H1 (cell line): ENCODE measurements at regions not wholly inside any gene's neighbourhood (a gene's known extent, or its start where the extent isn't known, plus 50 kb on each side); places are given as distances from the start of the nearest gene placed in this dataset.

Source experiments
- BRCA1 ChIP-seq: IDR thresholded peaks from 2 replicates; pipeline ENCODE4 v1.6.1; 2012; ENCODE audit warnings: low read depth, low read length, improper control_type of control experiment
- CBX5 ChIP-seq: fragments of 300-800, 300-1000 bp; sonication (generic); IDR thresholded peaks from 2 replicates; pipeline ENCODE4 v1.7.1; 2016; ENCODE audit warnings: antibody characterized with exemption, low read length, low read depth
- EP300 ChIP-seq, 2 experiments: IDR thresholded peaks; 1 replicate in 1 of 2; 2 replicates in 1 of 2; pipeline ENCODE4 v1.6.1; 2011 to 2012; ENCODE audit warnings: low read depth in 2 of 2, low read length in 2 of 2, mild to moderate bottlenecking in 2 of 2, borderline replicate concordance in 1 of 2, inconsistent platforms in 1 of 2, moderate library complexity in 1 of 2
- FOSL1 ChIP-seq: IDR thresholded peaks from 2 replicates; pipeline ENCODE4 v1.6.1; 2011; ENCODE audit warnings: mild to moderate bottlenecking, low read depth, low read length, moderate library complexity; ENCODE audit not compliant: insufficient read depth
- GABPA ChIP-seq: IDR thresholded peaks from 2 replicates; pipeline ENCODE4 v1.6.1; 2011; ENCODE audit warnings: mild to moderate bottlenecking, low read length, moderate library complexity, borderline replicate concordance; ENCODE audit not compliant: insufficient read depth
- HDAC2 ChIP-seq, 2 experiments: fragments of 300-600 bp in 1 of 2; sonication (generic) in 1 of 2; IDR thresholded peaks; 2 replicates each; pipeline ENCODE4 v1.6.1; 2011 to 2012; ENCODE audit warnings: low read depth in 2 of 2, low read length in 2 of 2, mild to moderate bottlenecking in 2 of 2, moderate library complexity in 2 of 2, borderline replicate concordance in 1 of 2, inconsistent platforms in 1 of 2
- NANOG ChIP-seq: IDR thresholded peaks from 2 replicates; pipeline ENCODE4 v1.6.1; 2011; ENCODE audit warnings: low read length, low read depth, mild to moderate bottlenecking, inconsistent platforms; ENCODE audit not compliant: insufficient read depth, poor library complexity, severe bottlenecking
- POLR2A ChIP-seq, 2 experiments: IDR thresholded peaks; 1 replicate in 1 of 2; 2 replicates in 1 of 2; pipeline ENCODE4 v1.6.1; 2011; ENCODE audit warnings: low read depth in 2 of 2, low read length in 2 of 2, mild to moderate bottlenecking in 2 of 2; ENCODE audit errors: control extremely low read depth in 1 of 2
- POLR2AphosphoS5 ChIP-seq: IDR thresholded peaks from 2 replicates; pipeline ENCODE4 v1.6.1; 2011; ENCODE audit warnings: low read depth, low read length
- TF ChIP-seq, protein P1 (sequence below), 3 experiments: IDR thresholded peaks; 1 replicate in 2 of 3; 2 replicates in 1 of 3; pipeline versions ENCODE4 v1.5.1 to v1.6.1; 2011; ENCODE audit warnings: low read length in 3 of 3, mild to moderate bottlenecking in 3 of 3, inconsistent platforms in 2 of 3, low read depth in 1 of 3, moderate library complexity in 1 of 3; ENCODE audit not compliant: insufficient read depth in 1 of 3; ENCODE audit errors: control extremely low read depth in 1 of 3
- TF ChIP-seq, protein P2 (sequence below): IDR thresholded peaks from 2 replicates; pipeline ENCODE4 v1.6.1; 2011; ENCODE audit warnings: low read depth, mild to moderate bottlenecking, low read length; ENCODE audit not compliant: insufficient read depth

DNA sequence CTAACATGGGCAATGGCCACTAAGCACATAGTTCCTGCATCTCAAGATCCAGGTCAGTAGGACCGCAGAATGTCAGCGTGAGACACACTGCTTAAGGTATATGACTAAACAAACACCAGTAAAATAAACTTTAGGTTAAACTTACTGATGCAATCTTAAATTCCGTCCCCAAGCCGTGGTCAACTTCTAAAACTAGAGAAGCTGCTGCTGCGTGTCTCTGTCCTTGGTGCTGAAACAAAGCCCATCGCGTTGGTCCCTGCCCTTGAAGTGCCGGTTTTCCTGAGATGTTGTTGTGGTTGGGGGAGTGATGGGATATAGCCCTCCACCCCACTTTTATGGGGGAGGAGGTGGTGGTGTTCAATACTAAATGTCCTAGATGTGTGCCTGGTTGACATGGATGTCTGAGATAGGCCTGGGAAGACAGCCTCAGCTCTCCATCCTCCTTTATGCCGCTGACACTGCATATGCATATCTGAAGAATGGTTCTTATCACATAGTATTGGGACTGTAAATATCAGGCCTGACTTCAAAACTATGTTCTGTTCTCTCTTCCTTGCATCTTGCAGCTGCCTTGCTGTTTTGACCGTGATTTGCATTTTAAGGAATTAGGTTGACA is 72.0 kb upstream of the KCNA3 start:
- TF ChIP-seq, protein P1, sequence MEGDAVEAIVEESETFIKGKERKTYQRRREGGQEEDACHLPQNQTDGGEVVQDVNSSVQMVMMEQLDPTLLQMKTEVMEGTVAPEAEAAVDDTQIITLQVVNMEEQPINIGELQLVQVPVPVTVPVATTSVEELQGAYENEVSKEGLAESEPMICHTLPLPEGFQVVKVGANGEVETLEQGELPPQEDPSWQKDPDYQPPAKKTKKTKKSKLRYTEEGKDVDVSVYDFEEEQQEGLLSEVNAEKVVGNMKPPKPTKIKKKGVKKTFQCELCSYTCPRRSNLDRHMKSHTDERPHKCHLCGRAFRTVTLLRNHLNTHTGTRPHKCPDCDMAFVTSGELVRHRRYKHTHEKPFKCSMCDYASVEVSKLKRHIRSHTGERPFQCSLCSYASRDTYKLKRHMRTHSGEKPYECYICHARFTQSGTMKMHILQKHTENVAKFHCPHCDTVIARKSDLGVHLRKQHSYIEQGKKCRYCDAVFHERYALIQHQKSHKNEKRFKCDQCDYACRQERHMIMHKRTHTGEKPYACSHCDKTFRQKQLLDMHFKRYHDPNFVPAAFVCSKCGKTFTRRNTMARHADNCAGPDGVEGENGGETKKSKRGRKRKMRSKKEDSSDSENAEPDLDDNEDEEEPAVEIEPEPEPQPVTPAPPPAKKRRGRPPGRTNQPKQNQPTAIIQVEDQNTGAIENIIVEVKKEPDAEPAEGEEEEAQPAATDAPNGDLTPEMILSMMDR (IDR thresholded peaks at IDR 0.05; ENCODE audit: control extremely low read depth in 1 of 3, insufficient read depth in 1 of 3, low read depth in 1 of 3, low read length in 3 of 3), result no peak
- TF ChIP-seq GABPA, result no peak
- TF ChIP-seq NANOG, result no peak
- TF ChIP-seq POLR2A (IDR thresholded peaks at IDR 0.05; ENCODE audit: control extremely low read depth in 1 of 2, low read depth in 2 of 2, low read length in 2 of 2), result no peak
- no peak for TF ChIP-seq HDAC2 (IDR thresholded peaks at IDR 0.05; ENCODE audit: borderline replicate concordance in 1 of 2, low read depth in 2 of 2, low read length in 2 of 2)
- TF ChIP-seq EP300 (IDR thresholded peaks at IDR 0.05; ENCODE audit: borderline replicate concordance in 1 of 2, low read depth in 2 of 2, low read length in 2 of 2), result no peak
- TF ChIP-seq, protein P2, sequence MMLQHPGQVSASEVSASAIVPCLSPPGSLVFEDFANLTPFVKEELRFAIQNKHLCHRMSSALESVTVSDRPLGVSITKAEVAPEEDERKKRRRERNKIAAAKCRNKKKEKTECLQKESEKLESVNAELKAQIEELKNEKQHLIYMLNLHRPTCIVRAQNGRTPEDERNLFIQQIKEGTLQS, result no peak
- TF ChIP-seq BRCA1, result no peak
- TF ChIP-seq FOSL1, result no peak
- no peak for TF ChIP-seq CBX5
- TF ChIP-seq POLR2AphosphoS5, result no peak
